ENCODE measurements at regions not wholly inside any gene's neighbourhood (a gene's known extent, or its start where the extent isn't known, plus 50 kb on each side); places are given as distances from the start of the nearest gene placed in this dataset.

GRCh38 chr1:72780212-72780611, 497.9 kb upstream of the NEGR1 start:
- TF ChIP-seq MXI1 (conservative IDR thresholded peaks at IDR 0.05; ENCODE audit: poor library complexity, severe bottlenecking): no peak
- no peak for TF ChIP-seq TAF1 (IDR thresholded peaks at IDR 0.05; ENCODE audit: low read depth)
- no peak for TF ChIP-seq SMC3 (conservative IDR thresholded peaks at IDR 0.05; ENCODE audit: poor library complexity)
- no peak for TF ChIP-seq REST (IDR thresholded peaks at IDR 0.05; ENCODE audit: borderline replicate concordance)
- TF ChIP-seq CTCF (IDR thresholded peaks at IDR 0.05; ENCODE audit: poor library complexity, severe bottlenecking): no peak
- TF ChIP-seq RAD21 (conservative IDR thresholded peaks at IDR 0.05): no peak
- TF ChIP-seq EZH2 (IDR thresholded peaks at IDR 0.05; ENCODE audit: borderline replicate concordance, insufficient read depth, low read length, poor library complexity, severe bottlenecking): no peak
- TF ChIP-seq POLR2AphosphoS5 (IDR thresholded peaks at IDR 0.05): no peak
- TF ChIP-seq EP300 (conservative IDR thresholded peaks at IDR 0.05; ENCODE audit: poor library complexity, severe bottlenecking): no peak
- Histone ChIP-seq H3K4me3 (ENCODE audit: low read length) (no peak overlapping the region), H2AFZ (ENCODE audit: low read depth, low read length) (no peak overlapping the region), H3K9me3 (ENCODE audit: low read length) (no peaks in the 10 kb centered on the region), H4K20me1 (ENCODE audit: insufficient read depth) (no peaks in the 10 kb centered on the region), H3F3A (ENCODE audit: insufficient read depth, low read length, poor library complexity, severe bottlenecking) (no peaks in the 10 kb centered on the region), H3K4me2 (ENCODE audit: low read length) (no peak overlapping the region), H3K27ac (ENCODE audit: low read length) (no peak overlapping the region), H3K79me2 (replicated peaks; ENCODE audit: insufficient read depth, low read length) (no peaks in the 10 kb centered on the region), H3K9ac (ENCODE audit: low read length) (no peak overlapping the region), H3K27me3 (ENCODE audit: insufficient read depth, low read depth, low read length) (no peaks in the 10 kb centered on the region), H3K36me3 (ENCODE audit: insufficient read depth, low read length) (no peaks in the 10 kb centered on the region), H3K9me2 (ENCODE audit: insufficient read depth, low read length) (no peaks in the 10 kb centered on the region)

- Histone ChIP-seq H3K4me3 (ENCODE audit: low read length) (no peak overlapping the region), H3F3A (ENCODE audit: insufficient read depth, low read length, poor library complexity, severe bottlenecking) (no peaks in the 10 kb centered on the region), H3K9me3 (ENCODE audit: low read length) (no peaks in the 10 kb centered on the region), H2AFZ (ENCODE audit: low read depth, low read length) (no peak overlapping the region), H3K9me2 (ENCODE audit: insufficient read depth, low read length) (no peaks in the 10 kb centered on the region), H3K36me3 (ENCODE audit: insufficient read depth, low read length) (no peaks in the 10 kb centered on the region), H3K9ac (ENCODE audit: low read length) (no peak overlapping the region), H4K20me1 (ENCODE audit: insufficient read depth) (no peaks in the 10 kb centered on the region), H3K27me3 (ENCODE audit: insufficient read depth, low read depth, low read length) (no peaks in the 10 kb centered on the region), H3K79me2 (replicated peaks; ENCODE audit: insufficient read depth, low read length) (no peaks in the 10 kb centered on the region), H3K4me2 (ENCODE audit: low read length) (no peak overlapping the region), H3K27ac (ENCODE audit: low read length) (no peak overlapping the region)
- TF ChIP-seq EZH2 (IDR thresholded peaks at IDR 0.05; ENCODE audit: borderline replicate concordance, insufficient read depth, low read length, poor library complexity, severe bottlenecking) (no peak), REST (IDR thresholded peaks at IDR 0.05; ENCODE audit: borderline replicate concordance) (no peak), CTCF (IDR thresholded peaks at IDR 0.05; ENCODE audit: poor library complexity, severe bottlenecking) (no peak)
Measured at GRCh38 chr1:72777918-72778317, 495.6 kb upstream of the NEGR1 start.
